A673 (cell line): ENCODE measurements at regions not wholly inside any gene's neighbourhood (a gene's known extent, or its start where the extent isn't known, plus 50 kb on each side); places are given as distances from the start of the nearest gene placed in this dataset.

Source experiments
- BruUV-seq: library from RNA; stranded (reverse); fragments of 400-500 nt; replicated peaks from 2 replicates; lab custom pipeline; 2021; lab: Mats Ljungman, UMichigan
- CTCF ChIA-PET: fragments of 300-600 bp; sonication (Branson Sonifier 250); formaldehyde crosslinking; loops from one replicate; lab custom pipeline; 2022; ENCODE audit warnings: antibody characterized with exemption; lab: Charles Lee
- POLR2A ChIA-PET: fragments of 300-600 bp; sonication (Branson Sonifier 250); formaldehyde crosslinking; loops from one replicate; lab custom pipeline; 2022; ENCODE audit warnings: antibody characterized with exemption; ENCODE audit not compliant: low non-redundant PET; lab: Charles Lee
- DNase-seq: peaks from one replicate; pipeline ENCODE4 v3.0.0-alpha.2; 2015; ENCODE audit warnings: low spot score
- H3K27ac ChIP-seq: fragments of 200-600 bp; sonication (generic); 2 replicates; pipeline ENCODE4 v1.5.1; 2016; ENCODE audit warnings: mixed run types, low read depth, mild to moderate bottlenecking, mixed read lengths, antibody characterized with exemption, low read length; ENCODE audit not compliant: poor library complexity, severe bottlenecking
- H3K27me3 ChIP-seq: fragments of 200-600 bp; sonication (generic); replicated peaks from 2 replicates; pipeline ENCODE4 v1.6.1; 2017; ENCODE audit warnings: mixed run types, low read depth, mild to moderate bottlenecking, mixed read lengths, antibody characterized with exemption, low read length; ENCODE audit not compliant: insufficient read depth, poor library complexity
- H3K36me3 ChIP-seq: fragments of 200-600 bp; sonication (generic); 2 replicates; pipeline ENCODE4 v1.6.1; 2016; ENCODE audit warnings: mixed run types, mild to moderate bottlenecking, mixed read lengths, antibody characterized with exemption, low read length; ENCODE audit not compliant: insufficient read depth, poor library complexity, severe bottlenecking
- H3K4me1 ChIP-seq: fragments of 200-600 bp; sonication (generic); 2 replicates; pipeline ENCODE4 v1.6.1; 2017; ENCODE audit warnings: mixed run types, mild to moderate bottlenecking, mixed read lengths, antibody characterized with exemption, low read length; ENCODE audit not compliant: insufficient read depth, poor library complexity, severe bottlenecking
- H3K4me3 ChIP-seq: fragments of 200-600 bp; sonication (generic); 2 replicates; pipeline ENCODE4 v1.5.1; 2016; ENCODE audit warnings: low read depth, mixed run types, mild to moderate bottlenecking, mixed read lengths, low read length; ENCODE audit not compliant: poor library complexity, severe bottlenecking
- H3K9me3 ChIP-seq: fragments of 200-600 bp; sonication (generic); 2 replicates; pipeline ENCODE4 v1.6.1; 2016; ENCODE audit warnings: mixed run types, low read depth, mild to moderate bottlenecking, mixed read lengths, antibody characterized with exemption, low read length; ENCODE audit not compliant: poor library complexity, severe bottlenecking
- CTCF ChIP-seq: fragments of 300-800, 200-600 bp; sonication (generic); conservative IDR thresholded peaks from 2 replicates; pipeline ENCODE4 v1.5.1; 2017; ENCODE audit warnings: low read depth, mild to moderate bottlenecking, antibody characterized with exemption, low read length, moderate library complexity, mixed read lengths
- EZH2 ChIP-seq: fragments of 200-600 bp; sonication (generic); IDR thresholded peaks from 2 replicates; pipeline ENCODE4 v1.6.1; 2017; ENCODE audit warnings: borderline replicate concordance, low read depth, mild to moderate bottlenecking, mixed read lengths, antibody characterized with exemption, low read length; ENCODE audit not compliant: poor library complexity, severe bottlenecking
- intact Hi-C: fragments of 100-400 bp; cut with micrococcal nuclease; formaldehyde crosslinking; loops from one replicate; pipeline ENCODE4 v1.10.0; 2022; ENCODE audit not compliant: unreplicated experiment

DNA sequence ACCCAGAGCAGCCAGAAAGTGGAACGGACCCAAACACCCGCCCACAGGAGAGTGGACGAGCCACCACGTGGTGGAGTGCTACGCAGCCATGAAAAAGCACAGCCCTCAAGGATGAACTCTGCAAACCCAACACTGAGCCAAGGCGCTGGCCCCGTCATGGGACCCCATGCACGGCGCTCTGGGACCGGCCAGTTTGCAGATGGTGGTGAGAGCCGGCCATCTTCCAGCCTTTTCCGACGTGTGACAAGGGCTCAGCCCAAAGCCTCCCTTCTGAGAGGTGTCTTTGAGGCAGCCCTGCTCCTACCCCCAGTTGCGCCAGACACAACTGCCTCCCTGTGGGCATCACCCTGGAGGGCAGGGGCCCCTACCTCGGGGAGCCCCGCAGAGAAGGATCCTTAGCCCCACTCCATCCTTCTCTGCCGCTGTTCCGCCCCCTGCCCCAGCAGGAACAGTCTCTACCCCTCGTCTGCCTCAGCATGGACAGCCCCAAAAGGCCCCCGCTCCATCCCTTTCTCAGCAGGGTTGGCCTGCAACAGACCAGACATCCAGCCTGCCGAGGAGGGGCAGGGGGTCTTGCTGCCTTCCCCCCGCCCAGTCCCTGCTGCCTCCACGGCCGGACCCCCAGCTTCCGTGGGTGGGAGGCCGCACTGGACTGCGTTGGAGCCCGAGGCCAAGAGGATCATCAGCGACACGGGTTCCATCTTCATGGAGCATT, 75.7 kb downstream of the MICALL2 start:
- intact Hi-C loops, result no loop called here
- TF ChIP-seq CTCF (no peak), EZH2 (no peak)
- no peaks in the 10 kb centered on the region for H3K4me1 ChIP-seq
- no peak overlapping the region for H3K4me3 ChIP-seq
- H3K9me3 ChIP-seq, result no peaks in the 10 kb centered on the region
- no peaks in the 10 kb centered on the region for H3K36me3 ChIP-seq
- H3K27me3 ChIP-seq, result peaks cover 9% of the 10 kb centered on the region
- CTCF ChIA-PET, result no interaction called here
- POLR2A ChIA-PET, result no interaction called here
- no TSS peak for BruUV-seq
- H3K27ac ChIP-seq, result no peak overlapping the region
- DNase-seq, result no peak

DNA sequence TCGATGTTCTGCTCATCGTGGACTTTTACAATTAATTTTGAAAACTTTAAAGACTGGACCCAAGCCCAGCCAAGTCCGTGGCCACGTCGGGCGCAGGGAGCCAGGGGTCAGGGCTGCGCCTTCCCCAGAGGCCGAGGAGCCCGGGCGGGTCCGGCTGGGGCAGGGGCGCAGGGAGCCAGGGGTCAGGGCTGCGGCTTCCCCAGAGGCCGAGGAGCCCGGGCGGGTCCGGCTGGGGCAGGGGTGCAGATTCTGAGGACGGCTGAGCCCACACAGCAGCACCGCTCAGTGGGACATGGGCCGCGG, 75.2 kb downstream of the MICALL2 start:
- Histone ChIP-seq H3K4me1 (peaks cover 5% of the 10 kb centered on the region), H3K9me3 (no peaks in the 10 kb centered on the region), H3K27ac (no peak overlapping the region), H3K4me3 (no peak overlapping the region), H3K36me3 (no peaks in the 10 kb centered on the region), H3K27me3 (peaks cover 9% of the 10 kb centered on the region)
- BruUV-seq, result no TSS peak
- intact Hi-C loops, result no loop called here
- TF ChIP-seq CTCF, result no peak
- no peak for TF ChIP-seq EZH2
- ChIA-PET POLR2A (no interaction called here), CTCF (no interaction called here)
- no peak for DNase-seq
